ENCODE measurements at regions not wholly inside any gene's neighbourhood (a gene's known extent, or its start where the extent isn't known, plus 50 kb on each side); places are given as distances from the start of the nearest gene placed in this dataset.

DNA sequence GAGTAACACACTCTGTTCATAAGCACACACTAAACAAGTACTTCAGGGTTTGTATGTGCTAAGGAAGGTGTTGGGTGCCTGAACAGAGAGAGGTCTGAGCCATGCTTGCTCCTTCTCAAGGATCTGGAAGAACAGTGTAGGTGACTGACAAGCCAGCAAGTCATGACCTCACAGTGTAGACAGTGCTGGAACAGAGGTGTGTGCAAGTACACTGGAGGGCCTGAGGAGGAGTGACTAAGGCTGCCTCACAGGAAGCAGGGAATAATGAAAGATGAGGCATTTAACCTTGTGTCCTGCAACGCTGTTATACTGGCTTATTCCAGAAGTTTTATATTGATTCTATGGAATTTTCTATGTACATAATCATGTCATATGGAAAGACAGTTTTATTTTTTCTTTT is 83.9 kb downstream of the TMEM174 start:
- DNase-seq: no peak

DNA sequence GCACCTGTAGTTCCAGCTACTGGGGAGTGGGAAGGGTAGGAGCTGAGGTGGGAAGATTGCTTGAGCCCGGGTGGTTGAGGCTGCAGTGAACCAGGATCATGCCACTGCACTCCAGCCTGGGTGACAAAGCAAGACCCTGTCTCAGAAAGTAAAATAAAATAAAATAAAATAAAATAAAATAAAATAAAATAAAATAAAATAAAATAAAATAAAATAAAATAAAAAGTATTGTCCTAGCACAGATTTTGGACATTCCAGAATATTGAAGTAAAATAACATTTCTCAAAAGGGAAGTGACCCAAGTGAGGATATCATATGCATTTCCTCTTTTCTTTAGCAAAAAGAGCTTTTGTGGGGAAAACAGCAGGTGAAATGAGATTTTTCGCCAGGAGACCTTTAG is 83.5 kb downstream of the TMEM174 start:
- no peak for DNase-seq

DNA sequence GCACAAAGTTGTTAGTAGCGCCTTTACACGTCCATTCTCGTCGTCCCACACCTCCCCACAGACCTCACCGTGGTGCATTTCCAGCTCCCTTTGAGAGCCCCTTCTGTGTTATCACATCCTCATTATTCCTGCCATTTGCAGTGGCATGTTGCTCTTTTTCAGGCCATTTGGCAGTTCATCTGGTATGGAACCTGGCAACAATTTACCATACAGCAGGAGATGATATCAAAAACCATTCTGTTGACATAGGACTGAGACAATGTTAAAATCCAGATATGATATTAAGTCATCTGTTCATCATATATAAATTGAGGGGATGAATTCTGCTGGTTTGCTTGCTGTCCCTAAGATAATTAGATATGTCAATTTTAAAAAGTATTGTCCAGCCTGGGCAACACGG is 83.0 kb downstream of the TMEM174 start:
- no peak for DNase-seq

DNA sequence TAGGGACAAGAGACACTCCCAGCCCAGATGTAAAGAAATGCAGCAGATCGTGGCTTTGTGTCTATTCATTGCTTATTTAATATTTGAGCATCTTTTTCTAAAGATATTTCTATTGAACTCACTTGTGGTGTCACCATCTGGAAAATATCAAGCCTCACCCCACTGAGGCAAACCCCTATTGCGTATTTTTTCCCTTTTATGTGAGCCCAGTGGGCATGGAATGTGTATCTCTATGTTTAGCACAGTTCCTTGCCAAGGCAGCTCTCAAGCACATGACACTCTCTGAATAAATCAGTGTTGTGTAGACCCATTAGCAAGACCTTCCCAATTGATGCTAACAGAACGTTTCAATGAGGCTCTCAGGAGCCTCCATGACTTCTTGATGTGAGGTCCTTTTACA is 81.6 kb downstream of the TMEM174 start:
- no peak for DNase-seq

DNA sequence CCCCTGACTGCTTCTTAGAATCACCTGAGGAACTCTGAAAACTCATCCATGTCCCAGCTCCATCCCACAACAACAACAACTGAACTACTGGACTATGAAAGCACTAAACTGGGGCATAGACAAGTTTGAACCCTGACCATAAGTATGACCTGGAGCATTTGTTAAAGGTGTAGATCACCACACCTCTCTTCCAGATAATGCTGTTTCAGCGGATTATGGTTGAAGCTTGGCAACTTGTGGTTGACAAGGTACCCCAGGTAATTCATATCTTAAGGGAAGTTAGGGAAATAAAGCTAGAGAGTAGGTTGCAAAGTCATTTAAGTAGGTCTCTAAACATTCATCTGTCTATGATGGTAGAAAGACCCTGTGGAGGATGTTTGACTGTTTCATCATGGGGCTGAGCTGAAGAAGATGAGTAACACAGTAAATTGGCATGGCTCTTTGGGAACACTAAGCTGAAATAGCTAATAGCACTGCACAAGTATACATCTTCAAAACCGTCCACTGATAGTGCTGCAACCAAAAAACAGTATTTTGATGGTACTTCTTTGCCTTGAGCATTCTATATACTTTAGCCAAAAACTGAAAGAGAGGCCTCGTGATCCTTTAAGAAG is 80.2 kb downstream of the TMEM174 start:
- DNase-seq: no peak

DNA sequence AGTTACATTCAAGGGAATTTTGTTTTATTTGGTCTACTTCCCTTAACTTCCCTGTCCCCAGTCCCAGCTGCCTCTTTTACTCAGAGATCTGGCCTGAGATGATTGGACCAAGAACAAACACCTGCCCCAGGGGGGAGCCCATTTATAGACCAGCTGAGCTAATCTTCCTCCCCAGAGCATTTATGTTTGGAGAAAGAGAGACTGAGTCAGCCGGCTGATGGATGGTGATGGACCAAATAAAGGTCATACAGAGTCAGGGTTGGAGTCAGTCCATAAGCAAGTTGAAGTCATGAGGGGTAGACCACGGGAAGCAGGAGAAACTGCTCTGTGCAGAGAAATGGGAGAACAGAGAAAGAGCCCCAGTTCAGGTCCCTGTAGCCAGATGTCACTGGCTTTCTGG is 77.7 kb downstream of the TMEM174 start:
- no peak for DNase-seq

DNA sequence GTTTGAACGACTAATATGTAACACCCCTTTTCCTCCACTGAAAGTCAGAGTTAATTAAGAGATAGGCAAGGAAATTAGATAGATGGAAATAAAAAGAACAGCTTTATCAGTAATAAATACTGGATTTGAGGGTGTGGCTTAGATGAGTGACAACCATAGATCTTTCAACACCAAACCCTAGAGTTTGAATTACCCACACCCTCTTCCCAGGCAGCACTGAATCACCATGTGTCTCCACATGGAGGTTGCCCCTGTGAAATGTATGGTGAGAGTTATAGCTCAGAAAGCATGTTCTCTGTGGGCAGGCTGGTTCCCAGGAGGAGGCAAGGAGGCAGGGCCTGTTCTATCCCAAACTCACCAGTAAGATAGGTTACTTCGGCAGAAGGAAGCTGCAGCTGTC is 69.7 kb downstream of the TMEM174 start:
- DNase-seq: no peak

DNA sequence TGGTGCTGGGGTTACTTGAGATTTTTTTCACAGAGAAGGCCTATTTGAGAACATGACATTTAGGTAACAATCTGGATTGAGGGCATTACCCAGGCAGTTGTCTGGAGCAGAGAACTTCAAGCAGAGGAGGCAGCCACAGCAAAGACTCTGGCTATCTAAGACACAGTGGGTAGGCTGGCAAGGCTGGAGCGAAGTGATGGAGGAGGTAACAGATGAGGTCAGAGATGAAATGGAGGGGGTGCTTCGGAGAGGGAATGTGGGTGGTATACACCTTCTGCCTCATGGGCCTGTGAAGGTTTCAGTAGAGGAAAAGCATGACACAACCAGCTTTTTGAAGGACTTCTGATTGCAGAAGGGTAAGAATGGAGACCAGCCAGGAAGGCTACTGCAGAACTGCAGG is 65.9 kb downstream of the TMEM174 start:
- no peak for DNase-seq

DNA sequence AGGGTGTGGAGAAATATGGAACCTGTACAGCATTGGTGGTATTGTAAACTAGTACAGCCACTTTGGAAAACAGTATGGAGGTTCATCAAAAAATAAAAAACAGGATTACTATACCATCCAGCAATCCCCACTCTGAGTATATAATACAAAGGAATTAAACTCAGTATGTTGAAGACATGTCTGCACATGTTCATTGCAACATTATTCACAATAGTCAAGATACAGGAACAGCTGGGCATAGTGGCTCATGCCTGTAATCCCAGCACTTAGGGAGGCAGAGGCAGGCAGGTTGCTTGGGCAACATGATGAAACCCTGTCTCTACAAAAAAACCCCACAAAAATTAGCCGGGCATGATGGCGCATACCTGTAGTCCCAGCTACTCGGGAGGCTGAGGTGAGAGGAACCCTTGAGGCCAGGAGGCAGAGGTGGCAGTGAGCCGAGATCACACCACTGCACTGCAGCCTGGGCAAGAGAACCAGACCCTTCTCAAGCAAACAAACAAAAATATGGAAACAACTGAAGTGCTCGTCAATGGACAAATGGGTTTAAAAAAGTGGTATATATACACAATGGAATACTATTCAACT is 63.6 kb downstream of the TMEM174 start:
- no peak for DNase-seq

DNA sequence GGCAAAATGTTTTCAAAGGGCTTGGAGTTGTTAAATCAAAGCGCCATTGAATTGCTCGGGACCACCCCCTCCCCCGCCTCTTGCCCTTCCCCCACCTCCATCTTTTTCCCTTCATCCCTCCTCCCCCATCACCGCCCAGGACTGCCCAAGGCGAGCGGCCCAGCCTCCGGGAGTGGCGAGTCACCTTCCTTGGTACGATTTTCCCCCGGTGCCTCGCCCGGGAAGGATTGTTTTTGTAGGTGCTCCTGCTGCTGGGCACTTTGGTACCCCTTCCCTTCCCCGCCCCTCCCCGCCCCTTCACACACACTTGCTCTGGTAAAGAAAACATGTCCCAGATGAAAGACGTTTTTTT is 61.2 kb downstream of the TMEM174 start:
- DNase-seq: no peak

DNA sequence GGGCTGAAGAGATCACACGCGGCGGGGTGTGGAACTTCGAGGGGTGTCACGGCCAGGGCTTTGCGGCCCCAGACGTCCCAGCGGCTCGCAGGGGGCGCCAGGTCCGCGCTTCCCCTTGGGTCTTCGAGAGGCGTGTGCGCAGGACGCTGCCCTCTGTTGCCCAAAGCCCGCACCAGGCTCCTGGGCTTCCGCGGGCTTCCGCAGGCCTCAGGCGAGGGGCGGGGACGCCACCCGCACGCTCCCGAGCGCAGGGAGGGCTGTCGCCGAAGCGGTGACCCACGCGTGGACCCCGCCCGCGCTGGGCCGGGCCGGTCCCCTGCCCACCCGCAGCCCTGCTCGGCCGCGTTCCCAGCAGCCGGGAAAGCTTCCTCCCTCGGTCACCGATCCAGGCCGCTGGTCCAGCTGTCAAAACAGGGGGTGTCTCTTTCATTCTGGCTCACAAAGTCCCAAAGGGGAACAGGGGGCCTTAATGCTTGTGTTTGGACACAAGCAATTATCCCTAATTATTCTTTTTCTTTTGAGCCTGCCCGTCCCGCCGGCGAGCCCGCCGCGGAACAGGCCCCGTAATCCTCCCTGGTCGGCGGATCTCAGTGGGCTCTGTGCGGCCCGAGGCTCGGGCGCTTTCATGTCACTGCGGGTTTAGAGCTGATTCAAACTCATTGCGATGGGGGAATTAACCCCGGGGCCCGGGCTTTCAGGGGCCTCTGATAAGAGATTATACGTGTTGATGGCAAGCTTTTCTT is 60.6 kb downstream of the TMEM174 start:
- DNase-seq: no peak

DNA sequence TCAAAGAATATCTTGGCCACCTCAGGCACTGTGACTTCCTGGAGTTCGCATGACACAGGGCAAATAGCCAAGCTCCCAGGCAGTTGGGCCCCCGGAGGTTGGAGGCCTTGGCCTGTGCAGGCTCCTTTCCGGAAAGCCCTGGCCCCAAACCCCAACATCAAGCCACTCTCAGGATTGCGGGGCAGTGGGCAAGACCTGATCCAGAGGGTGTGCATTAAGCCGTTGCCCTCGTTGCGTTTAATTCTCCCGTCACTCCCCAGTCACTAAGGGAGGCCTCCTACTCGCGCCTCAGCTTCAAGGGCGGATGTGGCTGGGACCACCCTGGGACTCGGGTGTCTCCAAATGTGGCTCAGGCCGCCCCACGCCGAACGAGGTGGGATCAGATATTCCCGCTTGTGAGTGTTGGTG is 60.1 kb downstream of the TMEM174 start:
- DNase-seq: no peak

DNA sequence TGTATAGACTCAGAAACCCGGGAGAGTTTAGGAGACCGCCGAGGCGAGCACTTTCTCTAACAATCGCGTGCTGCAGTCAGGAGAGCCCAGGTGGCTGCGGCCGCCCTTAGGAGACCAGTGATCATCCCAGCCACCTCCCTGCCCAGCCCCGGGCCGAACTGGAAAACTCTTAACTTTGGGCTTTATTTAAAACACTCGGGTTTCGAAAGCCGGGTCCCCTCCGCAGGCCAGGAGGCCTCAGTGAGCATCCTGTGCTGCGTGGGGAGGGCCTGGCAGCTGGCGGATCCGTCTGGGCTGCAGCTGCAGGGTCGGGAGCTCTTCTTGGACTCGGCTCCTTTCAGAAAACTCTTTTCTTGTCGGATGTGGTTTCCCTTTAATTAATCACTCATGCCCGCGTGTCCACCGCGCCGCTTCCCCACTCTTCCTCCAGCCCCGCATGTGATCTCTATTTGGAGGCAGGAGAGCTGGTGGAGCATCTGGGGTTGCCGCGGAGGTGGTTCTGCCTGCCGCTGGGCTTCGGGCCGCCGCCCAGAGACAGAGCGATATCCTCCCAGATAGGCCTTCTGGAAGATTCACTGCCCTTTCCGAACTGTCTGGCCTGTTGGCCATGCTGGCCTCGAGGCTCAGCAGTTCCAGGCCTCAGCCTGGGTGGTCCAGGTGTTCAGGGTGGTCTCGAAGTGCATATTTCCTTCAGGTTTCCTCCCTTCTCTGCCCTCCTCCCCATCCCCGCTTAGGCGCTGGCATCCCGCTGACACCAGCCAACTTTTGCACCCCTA is 59.5 kb downstream of the TMEM174 start:
- DNase-seq: no peak

DNA sequence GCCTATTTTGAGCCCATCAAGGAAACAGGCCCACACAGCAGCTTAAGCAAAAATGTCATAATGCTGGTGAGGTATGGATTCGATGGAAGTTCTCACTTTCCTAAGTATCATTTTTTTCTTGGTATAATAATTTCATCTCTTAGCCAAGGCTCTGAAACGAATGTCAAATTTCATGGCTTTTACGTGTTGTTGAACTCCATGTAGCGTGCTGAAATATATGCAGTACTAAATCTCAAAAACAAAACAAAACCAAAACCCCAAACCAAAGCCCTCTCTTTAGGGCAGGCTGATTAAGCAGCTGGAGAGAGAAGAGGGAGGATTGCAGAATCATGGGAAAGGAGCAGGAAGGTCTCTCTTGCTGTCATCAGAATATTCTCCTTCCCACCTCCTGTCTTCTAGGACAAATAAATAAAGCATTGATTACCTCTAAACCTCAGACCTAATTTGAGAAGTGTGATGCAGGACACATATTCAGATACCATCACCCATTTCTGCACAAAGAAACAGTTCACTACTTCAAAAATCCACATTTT is 58.3 kb downstream of the TMEM174 start:
- no peak for DNase-seq

DNA sequence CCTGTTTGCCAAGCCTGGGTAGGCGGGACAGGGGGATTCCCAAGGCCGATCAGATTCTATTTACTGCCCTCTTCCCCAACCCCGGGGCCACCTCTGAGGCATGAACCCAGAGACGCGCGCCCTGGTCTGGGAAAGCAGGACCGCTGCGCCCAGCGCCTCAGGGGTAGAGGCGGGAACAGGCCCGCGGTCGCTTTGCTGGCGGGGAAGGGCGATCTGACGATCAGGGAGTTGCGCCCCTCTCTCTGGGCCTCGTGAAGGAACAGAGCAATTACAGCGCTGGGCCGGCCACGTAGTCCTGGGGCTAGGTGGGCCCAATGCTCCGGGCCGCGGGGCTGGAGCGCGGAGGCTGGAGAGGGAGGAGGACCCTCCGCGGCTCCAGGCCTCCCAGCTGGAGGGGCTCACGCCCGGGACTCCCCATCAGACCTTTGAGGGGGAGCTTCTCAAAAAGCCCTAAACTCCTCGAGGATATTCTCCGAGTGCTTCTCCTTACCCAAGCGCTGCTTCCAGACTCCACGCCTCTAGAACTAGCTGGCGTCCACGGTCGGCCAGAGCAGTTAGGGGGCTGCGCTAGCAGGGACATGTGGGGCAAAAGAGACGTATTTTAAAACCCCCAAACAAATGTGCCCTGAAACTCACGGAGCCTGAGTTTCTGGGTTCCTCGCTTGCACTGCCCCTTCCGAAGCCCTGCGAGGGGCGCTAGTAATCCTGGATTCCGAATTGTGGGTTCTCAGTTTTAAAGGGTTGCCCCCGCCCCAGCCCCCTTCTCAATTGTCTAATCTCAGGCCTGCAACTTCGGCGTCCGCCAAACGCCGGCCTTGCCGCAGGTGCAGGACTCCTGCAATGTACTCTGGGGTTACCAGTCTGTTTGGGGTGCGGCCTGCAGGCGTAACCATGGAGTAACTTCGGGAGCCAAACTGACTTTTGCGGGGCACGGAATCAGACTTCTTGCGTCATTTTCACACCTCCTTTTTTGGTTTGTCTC is 57.6 kb downstream of the TMEM174 start:
- DNase-seq: no peak

DNA sequence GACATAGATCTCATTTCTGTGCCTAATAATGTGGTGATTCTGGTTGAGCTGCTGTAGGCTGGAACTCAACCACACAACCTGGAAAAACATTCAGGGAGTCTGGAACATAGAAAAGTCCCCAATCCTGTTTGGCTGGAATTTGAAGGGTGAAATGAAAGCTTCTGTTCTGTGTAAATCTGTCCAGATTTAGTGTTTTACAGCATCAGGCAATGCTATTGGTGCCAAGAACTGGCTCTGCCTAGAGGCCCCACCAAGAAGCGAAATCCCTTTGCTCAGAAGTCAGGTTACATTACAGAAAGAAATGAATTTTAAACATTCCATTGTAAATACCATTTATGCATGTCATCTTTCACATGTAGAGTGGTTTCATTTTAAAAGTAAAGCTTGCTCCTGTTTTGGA is 56.3 kb downstream of the TMEM174 start:
- DNase-seq: no peak

DNA sequence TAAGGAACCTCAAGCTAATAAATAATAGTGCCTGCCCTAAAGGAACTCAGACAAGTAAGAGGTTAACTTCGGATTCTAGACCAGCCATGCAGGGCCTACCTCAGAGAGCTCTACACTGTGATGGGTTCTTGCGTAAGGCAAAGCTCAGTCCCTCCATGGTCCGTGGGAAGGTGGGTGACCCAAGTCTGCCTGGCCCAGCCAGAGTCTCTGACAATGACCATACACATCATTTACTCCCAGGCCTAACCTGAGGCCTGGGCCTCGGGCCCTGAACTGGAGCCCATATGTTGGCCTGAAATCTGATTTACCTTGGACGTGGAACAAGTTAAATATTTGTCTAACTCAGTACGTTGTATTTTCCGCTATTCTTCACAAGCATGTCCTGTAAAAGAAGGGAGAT is 55.1 kb downstream of the TMEM174 start:
- no peak for DNase-seq
